GM12878 (cell line): ENCODE measurements at regions not wholly inside any gene's neighbourhood (a gene's known extent, or its start where the extent isn't known, plus 50 kb on each side); places are given as distances from the start of the nearest gene placed in this dataset.

Experiments
- ATAC-seq: fragments of 200-7000 bp; cut with Tn5 transposase; 3 replicates; pipeline ENCODE4 v1.9.1; 2020; ENCODE audit warnings: mild to moderate bottlenecking, moderate library complexity
- BruUV-seq: library from RNA; stranded (reverse); fragments of 400-500 nt; replicated peaks from 2 replicates; lab custom pipeline; 2021; lab: Mats Ljungman, UMichigan
- CTCF ChIA-PET: fragments of 300-600 bp; sonication (Branson Sonifier 250); formaldehyde crosslinking; extraction: SDS; loops from one replicate; lab custom pipeline; 2021; ENCODE audit warnings: inconsistent platforms; lab: Yijun Ruan, JAX
- POLR2A ChIA-PET: fragments of 350-600 bp; formaldehyde crosslinking; extraction: SDS; loops from one replicate; lab custom pipeline; 2021; ENCODE audit warnings: inconsistent platforms; lab: Charles Lee
- RAD21 ChIA-PET: fragments of 300-600 bp; sonication (Branson Sonifier 250); formaldehyde crosslinking; loops from one replicate; lab custom pipeline; 2023; ENCODE audit warnings: antibody characterized with exemption; ENCODE audit not compliant: unreplicated experiment; lab: Charles Lee
- SMC1A ChIA-PET: fragments of 300-600 bp; sonication (Branson Sonifier 250); formaldehyde crosslinking; loops from one replicate; lab custom pipeline; 2023; ENCODE audit not compliant: unreplicated experiment, uncharacterized antibody; lab: Charles Lee
- DNase-seq: peaks from one replicate; pipeline ENCODE4 v3.0.0-alpha.2; 2011; ENCODE audit warnings: low read depth, low spot score
- FAIRE-seq: peaks from 3 replicates; lab custom pipeline; 2011; peaks lifted over from hg19 to GRCh38; lab: Jason Lieb, UNC
- H2AFZ ChIP-seq: 2 replicates; pipeline ENCODE4 v1.6.0; 2011; ENCODE audit warnings: low read depth, low read length, control low read depth; ENCODE audit not compliant: control insufficient read depth
- H3K27ac ChIP-seq: 2 replicates; pipeline ENCODE4 v1.5.1; 2011; ENCODE audit warnings: control low read depth; ENCODE audit not compliant: control insufficient read depth, insufficient read depth
- H3K27me3 ChIP-seq, 2 experiments: replicated peaks in 1 of 2; 2 replicates each; pipeline versions ENCODE4 v1.6.0 to v1.6.1; 2011; ENCODE audit warnings: low read length in 1 of 2; ENCODE audit not compliant: control insufficient read depth in 2 of 2, insufficient read depth in 2 of 2
- H3K36me3 ChIP-seq, 2 experiments: 2 replicates each; pipeline ENCODE4 v1.5.1; 2011; ENCODE audit warnings: low read length in 1 of 2; ENCODE audit not compliant: control insufficient read depth in 2 of 2, insufficient read depth in 2 of 2
- H3K4me1 ChIP-seq: 2 replicates; pipeline ENCODE4 v1.6.1; 2011; ENCODE audit warnings: mild to moderate bottlenecking, low read length, moderate library complexity, mixed read lengths; ENCODE audit not compliant: control insufficient read depth, insufficient read depth
- H3K4me2 ChIP-seq: 2 replicates; pipeline ENCODE4 v1.6.0; 2011; ENCODE audit warnings: control low read depth; ENCODE audit not compliant: control insufficient read depth, insufficient read depth
- H3K4me3 ChIP-seq: fragments of 200-600 bp; sonication (generic); 2 replicates; pipeline ENCODE4 v1.5.1; 2016
- H3K79me2 ChIP-seq: 2 replicates; pipeline ENCODE4 v1.6.0; 2011; ENCODE audit warnings: low read length; ENCODE audit not compliant: control insufficient read depth, insufficient read depth
- H3K9ac ChIP-seq: 2 replicates; pipeline ENCODE4 v1.8.0; 2011; ENCODE audit warnings: low read length, control low read depth, mixed read lengths; ENCODE audit not compliant: control insufficient read depth, insufficient read depth
- H3K9me3 ChIP-seq: replicated peaks from 3 replicates; pipeline ENCODE4 v1.5.1; 2011; ENCODE audit warnings: mild to moderate bottlenecking, low read length; ENCODE audit not compliant: control insufficient read depth, insufficient read depth
- H4K20me1 ChIP-seq: 2 replicates; pipeline ENCODE4 v1.6.0; 2011; ENCODE audit not compliant: control insufficient read depth, insufficient read depth
- ASH2L ChIP-seq: fragments of 300-600, 200-600 bp; sonication (generic); IDR thresholded peaks from 2 replicates; pipeline ENCODE4 v1.6.1; 2017; ENCODE audit warnings: low read depth, mild to moderate bottlenecking, borderline replicate concordance
- BACH1 ChIP-seq: fragments of 450-650 bp; IDR thresholded peaks from 2 replicates; pipeline ENCODE4 v1.6.1; 2017; ENCODE audit warnings: mild to moderate bottlenecking, borderline replicate concordance
- CHD4 ChIP-seq: fragments of 200-600 bp; sonication (generic); IDR thresholded peaks from 2 replicates; pipeline ENCODE4 v1.6.1; 2016; ENCODE audit warnings: mild to moderate bottlenecking
- KDM1A ChIP-seq: fragments of 200-600 bp; sonication (generic); IDR thresholded peaks from 2 replicates; pipeline ENCODE4 v1.6.1; 2016; ENCODE audit warnings: borderline replicate concordance
- MTA3 ChIP-seq: IDR thresholded peaks from 2 replicates; pipeline ENCODE4 v1.6.1; 2012; ENCODE audit warnings: low read length, inconsistent platforms, borderline replicate concordance
- NFYB ChIP-seq: IDR thresholded peaks from 2 replicates; pipeline ENCODE4 v1.6.1; 2011; ENCODE audit warnings: low read depth, mild to moderate bottlenecking, low read length, improper control_type of control experiment, moderate library complexity; ENCODE audit not compliant: insufficient read depth
- NRF1 ChIP-seq: conservative IDR thresholded peaks from 2 replicates; pipeline ENCODE4 v1.6.1; 2011; ENCODE audit warnings: mild to moderate bottlenecking, low read depth, low read length, improper control_type of control experiment
- RAD51 ChIP-seq: fragments of 450-650 bp; IDR thresholded peaks from 2 replicates; pipeline ENCODE4 v1.6.1; 2016; ENCODE audit warnings: moderate library complexity, mild to moderate bottlenecking, inconsistent platforms
- SUPT20H ChIP-seq: IDR thresholded peaks from 2 replicates; pipeline ENCODE4 v1.6.1; 2011; ENCODE audit warnings: low read depth, mild to moderate bottlenecking, low read length, moderate library complexity, borderline replicate concordance; ENCODE audit not compliant: control insufficient read depth
- TCF7 ChIP-seq: IDR thresholded peaks from 2 replicates; pipeline ENCODE4 v1.6.1; 2014; ENCODE audit warnings: antibody characterized with exemption, borderline replicate concordance
- WRNIP1 ChIP-seq: IDR thresholded peaks from 2 replicates; pipeline ENCODE4 v1.6.1; 2011; ENCODE audit warnings: low read depth, low read length, improper control_type of control experiment, borderline replicate concordance
- ZBTB11 ChIP-seq: fragments of 450-650 bp; formaldehyde crosslinking; IDR thresholded peaks from 2 replicates; pipeline ENCODE4 v1.5.0; 2022; ENCODE audit warnings: mild to moderate bottlenecking, missing genetic modification characterization
- ZNF384 ChIP-seq: IDR thresholded peaks from 2 replicates; pipeline ENCODE4 v1.6.1; 2012; ENCODE audit warnings: low read depth, mild to moderate bottlenecking, low read length, improper control_type of control experiment, borderline replicate concordance
- ZNF622 ChIP-seq: fragments of 450-650 bp; IDR thresholded peaks from 2 replicates; pipeline ENCODE4 v1.6.1; 2017; ENCODE audit warnings: mild to moderate bottlenecking, inconsistent platforms
- WGBS: methylation state at CpG from one replicate; pipeline ENCODE4 v1.1.6; 2016; ENCODE audit warnings: low lambda C conversion rate; ENCODE audit not compliant: insufficient replicate concordance, insufficient coverage; ENCODE audit errors: missing lambda C conversion rate; 5-methylcytosine and 5-hydroxymethylcytosine counted together
- in situ Hi-C: fragments of 300-500 bp; cut with MboI; formaldehyde crosslinking; loops from 9 replicates; pipeline ENCODE4 v1.14.3; 2018; ENCODE audit warnings: mixed read lengths
- intact Hi-C: fragments of 100-400 bp; cut with micrococcal nuclease; formaldehyde crosslinking; loops from one replicate; pipeline ENCODE4 v1.14.2; 2022; ENCODE audit not compliant: unreplicated experiment
- TF ChIP-seq, protein P1 (sequence below): IDR thresholded peaks from 2 replicates; pipeline ENCODE4 v1.6.1; 2011; ENCODE audit warnings: borderline replicate concordance, low read depth, mild to moderate bottlenecking, moderate library complexity, mixed read lengths, low read length; ENCODE audit not compliant: insufficient read depth; ENCODE audit errors: extremely low read length

- FAIRE-seq (no peak), DNase-seq (no peak), ATAC-seq (no peak)
- Histone ChIP-seq H3K9me3 (no peaks in the 10 kb centered on the region), H3K27me3 (no peaks in the 10 kb centered on the region), H3K4me2 (no peak overlapping the region), H4K20me1 (no peaks in the 10 kb centered on the region), H3K9ac (no peak overlapping the region), H3K27ac (no peak overlapping the region)
- ChIA-PET RAD21 (no interaction called here), SMC1A (interaction anchor here (1.6 kb wide), 1 partner anchor 263 kb away, joined by 4 read pairs; no protein-coding TSS in a partner anchor), CTCF (no interaction called here)
- TF ChIP-seq WRNIP1 (no peak), MTA3 (no peak), KDM1A (no peak)
- TF ChIP-seq, all 136 proteins: peak for 0
- 0% methylated on average over 1 of the region's 1 CpG for WGBS
- in situ Hi-C loops, result no loop called here
- intact Hi-C loops, result no loop called here
- Histone ChIP-seq H3K79me2 (no peaks in the 10 kb centered on the region), H3K36me3 (no peaks in the 10 kb centered on the region), H3K4me3 (no peak overlapping the region), H3K4me1 (no peaks in the 10 kb centered on the region), H2AFZ (no peak overlapping the region)
- POLR2A ChIA-PET, result no interaction called here
- no TSS peak for BruUV-seq
These were observed 1083.2 kb downstream of the ROBO2 start for GRCh38 chr3:78123058-78123457.

DNA sequence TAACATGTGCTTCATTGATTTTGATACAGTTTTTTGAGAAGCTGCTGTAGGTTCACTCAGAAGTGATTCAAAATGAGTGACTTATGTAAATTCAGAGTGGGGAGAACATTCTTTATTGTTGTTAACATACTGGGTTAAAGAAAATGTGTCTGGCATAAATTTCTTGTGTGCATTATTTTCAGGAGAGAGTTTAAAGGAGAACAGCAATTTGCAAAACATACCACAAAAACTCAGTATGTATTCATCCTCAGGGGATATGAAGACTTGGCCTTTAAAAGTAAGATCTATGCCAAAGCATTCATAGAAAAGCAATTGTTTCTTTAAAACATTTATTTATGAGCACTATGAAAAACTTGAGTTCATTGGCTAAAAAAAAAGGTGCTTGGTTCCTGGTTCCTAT lies 1089.8 kb downstream of the ROBO2 start:
- FAIRE-seq (no peak), ATAC-seq (no peak), DNase-seq (no peak)
- no peaks in the 10 kb centered on the region for H3K4me1 ChIP-seq
- ChIA-PET CTCF (no interaction called here), RAD21 (no interaction called here), SMC1A (interaction anchor here (1.5 kb wide), 1 partner anchor 14 kb away, joined by 5 read pairs; no protein-coding TSS in a partner anchor), POLR2A (no interaction called here)
- no peaks in the 10 kb centered on the region for H3K79me2 ChIP-seq
- intact Hi-C loops (no loop called here), in situ Hi-C loops (no loop called here)
- no peak overlapping the region for H3K4me3 ChIP-seq
- no peaks in the 10 kb centered on the region for H3K27me3 ChIP-seq
- no peaks in the 10 kb centered on the region for H4K20me1 ChIP-seq
- H3K4me2 ChIP-seq, result no peak overlapping the region
- BruUV-seq, result no TSS peak
- H3K36me3 ChIP-seq, result no peaks in the 10 kb centered on the region
- H2AFZ ChIP-seq, result no peak overlapping the region
- no peak overlapping the region for H3K27ac ChIP-seq
- H3K9me3 ChIP-seq, result no peaks in the 10 kb centered on the region
- H3K9ac ChIP-seq, result no peak overlapping the region
- no peak for TF ChIP-seq BACH1
- no peak for TF ChIP-seq NFYB
- no peak for TF ChIP-seq TCF7
- no peak for TF ChIP-seq RAD51
- TF ChIP-seq CHD4, result no peak
- no peak for TF ChIP-seq MTA3
- no peak for TF ChIP-seq ASH2L
- no peak for TF ChIP-seq WRNIP1
- TF ChIP-seq, protein P1, sequence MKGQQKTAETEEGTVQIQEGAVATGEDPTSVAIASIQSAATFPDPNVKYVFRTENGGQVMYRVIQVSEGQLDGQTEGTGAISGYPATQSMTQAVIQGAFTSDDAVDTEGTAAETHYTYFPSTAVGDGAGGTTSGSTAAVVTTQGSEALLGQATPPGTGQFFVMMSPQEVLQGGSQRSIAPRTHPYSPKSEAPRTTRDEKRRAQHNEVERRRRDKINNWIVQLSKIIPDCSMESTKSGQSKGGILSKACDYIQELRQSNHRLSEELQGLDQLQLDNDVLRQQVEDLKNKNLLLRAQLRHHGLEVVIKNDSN, result no peak
- no peak for TF ChIP-seq ZBTB11
- TF ChIP-seq NRF1, result no peak
- no peak for TF ChIP-seq SUPT20H
- TF ChIP-seq ZNF384, result no peak
- TF ChIP-seq ZNF622, result no peak
